ENCODE measurements at regions not wholly inside any gene's neighbourhood (a gene's known extent, or its start where the extent isn't known, plus 50 kb on each side); places are given as distances from the start of the nearest gene placed in this dataset.

DNA sequence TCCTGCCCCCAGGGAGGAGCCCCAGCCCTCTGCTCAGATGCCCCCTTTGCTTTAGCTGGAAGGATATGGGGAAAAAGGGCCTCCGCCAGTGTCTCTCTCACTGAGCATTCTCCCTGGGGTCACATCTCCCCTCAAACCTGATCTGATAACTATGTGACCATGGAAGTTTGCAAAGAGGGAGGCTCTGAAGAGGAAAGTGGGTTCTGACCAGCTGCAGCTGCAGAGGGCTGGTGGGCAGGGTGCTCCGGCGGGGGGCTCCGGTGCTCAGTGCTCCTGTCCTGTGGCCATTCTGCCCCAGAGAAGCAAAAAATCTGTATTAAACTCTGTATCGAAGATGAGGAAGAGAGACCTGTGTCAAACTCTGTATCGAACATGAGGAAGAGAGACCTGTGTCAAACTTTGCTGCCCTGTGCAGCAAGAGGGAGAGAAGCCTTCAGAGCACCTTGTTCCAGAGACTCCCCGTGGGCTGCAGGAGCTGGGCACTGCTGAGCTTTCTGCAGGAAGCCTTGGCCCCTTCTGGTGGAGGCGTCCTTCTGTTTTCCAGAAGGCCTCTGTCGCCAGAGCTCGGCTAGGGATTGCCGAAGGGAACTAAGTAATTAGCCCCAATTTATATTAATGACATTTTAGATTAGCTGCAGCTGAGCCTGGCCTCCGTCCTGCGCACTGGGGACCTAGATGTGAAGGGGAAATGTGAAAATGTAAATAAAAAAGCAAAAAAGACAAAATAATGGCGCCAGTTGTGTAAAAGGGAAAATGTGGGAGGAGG lies 186.2 kb upstream of the C1orf174 start:
- DNase-seq = no peak
- Histone ChIP-seq H3K36me3 (no peaks in the 10 kb centered on the region), H3K27me3 (peaks cover 21% of the 10 kb centered on the region), H3K4me3 (no peak overlapping the region), H3K4me1 (no peaks in the 10 kb centered on the region), H3K27ac (no peak overlapping the region), H3K9me3 (replicated peaks) (no peaks in the 10 kb centered on the region)

- H3K9me3 ChIP-seq (replicated peaks) = no peaks in the 10 kb centered on the region
- H3K36me3 ChIP-seq = no peaks in the 10 kb centered on the region
- no peak for DNase-seq
- no peak overlapping the region for H3K4me3 ChIP-seq
- H3K4me1 ChIP-seq = no peaks in the 10 kb centered on the region
- H3K27me3 ChIP-seq = peaks cover 21% of the 10 kb centered on the region
- no peak overlapping the region for H3K27ac ChIP-seq
Observed at GRCh38 chr1:4086921-4087320, 186.8 kb upstream of the C1orf174 start.

DNA sequence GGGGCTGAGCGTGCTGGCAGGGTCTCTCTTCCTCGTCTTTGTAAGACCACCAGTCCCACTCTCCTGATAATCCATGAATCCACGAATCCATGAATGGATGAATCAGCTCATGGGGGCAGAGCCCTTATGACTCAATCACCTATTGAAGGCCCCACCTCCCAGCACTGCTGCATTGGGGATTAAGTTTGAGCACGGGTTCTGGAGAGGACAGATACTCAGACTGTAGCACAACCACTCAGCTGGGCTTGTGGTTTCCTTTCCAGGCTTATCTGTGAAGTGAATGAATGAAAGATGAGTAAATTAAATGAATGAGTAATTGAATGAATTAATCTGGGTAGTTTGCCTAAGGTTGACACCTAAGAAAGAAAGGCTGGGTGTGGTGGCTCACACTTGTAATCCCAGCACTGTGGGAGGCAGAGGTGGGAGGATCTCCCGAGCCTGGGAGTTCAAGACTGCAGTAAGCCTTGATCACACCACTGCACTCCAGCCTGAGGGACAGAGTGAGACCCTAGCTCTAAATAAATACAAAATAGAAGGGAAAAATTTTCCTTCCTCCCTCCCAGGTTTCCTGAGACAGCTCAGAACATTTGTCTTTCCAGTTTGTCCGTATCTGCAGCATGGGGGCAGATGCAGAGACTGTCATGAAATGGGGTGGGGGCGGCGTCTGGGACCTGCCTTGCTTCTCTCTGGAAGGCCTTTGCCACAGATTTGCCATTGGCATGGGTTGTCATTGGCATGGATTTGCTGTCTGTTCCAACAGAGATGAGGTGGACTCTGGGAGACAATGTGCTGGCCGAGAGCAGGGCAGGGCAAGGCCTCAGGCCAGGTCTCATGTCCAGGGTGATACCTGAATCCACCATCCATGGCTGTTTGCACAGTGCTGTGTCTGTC lies 187.7 kb upstream of the C1orf174 start:
- H3K4me1 ChIP-seq = no peaks in the 10 kb centered on the region
- no peak overlapping the region for H3K4me3 ChIP-seq
- DNase-seq = no peak
- H3K27me3 ChIP-seq = peaks cover 15% of the 10 kb centered on the region
- H3K9me3 ChIP-seq (replicated peaks) = no peaks in the 10 kb centered on the region
- H3K27ac ChIP-seq = no peak overlapping the region
- no peaks in the 10 kb centered on the region for H3K36me3 ChIP-seq

- no peaks in the 10 kb centered on the region for H3K9me3 ChIP-seq (replicated peaks)
Observed at GRCh38 chr1:4088676-4089075, 188.6 kb upstream of the C1orf174 start.

DNA sequence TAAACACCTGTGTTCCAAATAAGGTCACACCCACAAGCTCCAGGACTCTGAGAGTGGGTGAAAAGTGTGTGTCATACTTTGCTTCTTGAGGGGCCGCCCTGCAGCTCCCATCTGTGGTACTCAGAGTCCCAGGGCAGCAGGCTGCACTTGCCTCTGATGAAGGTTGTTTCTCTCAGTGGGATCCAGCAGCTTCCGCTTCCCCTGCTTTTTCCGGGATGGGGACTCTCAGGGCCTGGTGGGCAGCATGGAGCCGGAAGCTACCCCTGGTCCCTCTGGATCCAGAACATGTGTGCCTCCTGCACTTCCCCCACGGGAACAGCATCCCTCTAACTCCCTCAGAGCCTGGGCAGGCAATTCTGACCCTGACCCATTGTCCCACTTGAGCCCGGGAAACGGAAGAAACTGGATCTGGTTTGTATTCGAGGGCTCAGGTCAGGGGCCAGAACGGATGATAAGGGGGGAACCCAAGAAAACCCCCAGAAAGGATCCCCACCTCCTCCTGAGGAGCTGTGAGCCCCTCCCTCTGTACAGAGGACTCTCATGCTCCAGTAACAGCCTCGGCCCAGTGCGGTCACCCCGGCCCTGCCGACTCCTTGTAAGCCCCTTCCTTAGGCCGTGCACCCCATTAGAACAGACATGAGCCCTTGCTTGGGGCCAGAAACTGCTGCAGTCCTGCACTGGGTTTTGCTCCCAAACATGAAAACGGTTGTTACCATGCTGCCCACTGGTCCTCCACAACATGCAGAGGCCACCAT lies 189.5 kb upstream of the C1orf174 start:
- DNase-seq = no peak
- Histone ChIP-seq H3K4me3 (no peak overlapping the region), H3K9me3 (replicated peaks) (no peaks in the 10 kb centered on the region), H3K27me3 (peaks cover 15% of the 10 kb centered on the region), H3K27ac (no peak overlapping the region), H3K4me1 (no peaks in the 10 kb centered on the region), H3K36me3 (no peaks in the 10 kb centered on the region)

More at GRCh38 chr1:4088676-4089075, 188.6 kb upstream of the C1orf174 start:
- no peak for DNase-seq
- H3K27me3 ChIP-seq = peaks cover 15% of the 10 kb centered on the region
- no peak overlapping the region for H3K4me3 ChIP-seq
- no peaks in the 10 kb centered on the region for H3K4me1 ChIP-seq
- H3K27ac ChIP-seq = no peak overlapping the region
- no peaks in the 10 kb centered on the region for H3K36me3 ChIP-seq

- no peaks in the 10 kb centered on the region for H3K9me3 ChIP-seq (replicated peaks)
- H3K4me1 ChIP-seq = no peaks in the 10 kb centered on the region
- no peak for DNase-seq
Observed at GRCh38 chr1:4090556-4090955, 190.5 kb upstream of the C1orf174 start.

DNA sequence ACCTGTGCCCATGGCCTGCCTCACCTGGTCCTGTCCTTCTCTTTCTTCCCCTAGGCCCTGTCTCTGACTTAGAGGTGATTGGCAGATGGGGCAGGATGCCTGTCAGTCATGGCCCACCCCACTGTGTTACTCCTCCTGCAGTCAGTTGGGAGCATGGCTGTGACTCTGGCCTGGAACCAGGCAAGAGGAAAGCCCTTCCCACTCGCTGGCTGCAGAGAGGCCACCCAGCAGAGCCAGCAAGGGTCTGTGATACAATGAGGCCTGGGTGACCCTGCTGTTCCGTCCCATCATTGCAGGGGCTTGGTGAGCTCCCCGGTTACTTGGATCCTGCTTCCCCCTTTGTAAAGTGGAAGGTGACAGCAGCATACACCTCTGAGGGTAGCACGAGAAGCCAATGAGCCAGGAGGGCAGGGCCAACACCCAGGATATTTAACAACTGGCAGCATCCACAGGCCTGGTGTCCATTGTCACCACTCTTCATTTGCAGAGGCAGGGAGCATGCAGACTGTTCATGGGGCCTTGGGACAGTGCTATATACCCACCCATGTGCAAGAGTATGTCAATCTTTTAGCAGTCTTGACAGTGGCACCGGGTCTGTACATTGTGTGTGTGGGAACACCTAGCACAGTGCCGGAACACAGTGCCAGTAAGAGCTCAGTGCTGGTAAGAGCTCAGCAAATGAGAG lies 191.0 kb upstream of the C1orf174 start:
- H3K9me3 ChIP-seq (replicated peaks) = no peaks in the 10 kb centered on the region
- H3K27ac ChIP-seq = no peak overlapping the region
- H3K4me1 ChIP-seq = no peaks in the 10 kb centered on the region
- H3K4me3 ChIP-seq = no peak overlapping the region
- H3K36me3 ChIP-seq = no peaks in the 10 kb centered on the region
- no peak for DNase-seq
- H3K27me3 ChIP-seq = peaks cover 15% of the 10 kb centered on the region

More at GRCh38 chr1:4090556-4090955, 190.5 kb upstream of the C1orf174 start:
- H3K27me3 ChIP-seq = peaks cover 15% of the 10 kb centered on the region
- H3K27ac ChIP-seq = no peak overlapping the region
- no peaks in the 10 kb centered on the region for H3K36me3 ChIP-seq
- no peak overlapping the region for H3K4me3 ChIP-seq

DNA sequence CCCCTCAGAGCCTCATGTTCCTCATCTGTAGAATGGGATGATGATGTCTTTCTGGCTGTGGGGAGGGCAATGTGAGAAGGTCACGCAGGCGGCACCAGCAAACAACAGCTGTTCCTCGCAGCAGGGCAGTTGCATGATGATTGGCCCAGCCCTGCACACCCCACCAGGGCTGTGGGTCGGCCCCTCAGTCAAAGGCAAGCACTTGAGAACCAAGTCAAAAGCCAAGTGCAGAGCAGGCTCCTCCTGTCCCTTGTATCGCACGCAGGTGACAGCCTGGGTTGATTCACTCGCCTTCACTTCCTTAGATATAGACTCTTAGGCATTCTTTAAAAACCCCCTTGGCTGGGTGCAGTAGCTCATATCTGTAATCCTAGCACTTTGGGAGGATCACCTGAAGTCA lies 191.9 kb upstream of the C1orf174 start:
- Histone ChIP-seq H3K27me3 (peaks cover 15% of the 10 kb centered on the region), H3K4me3 (no peak overlapping the region), H3K27ac (no peak overlapping the region), H3K9me3 (replicated peaks) (no peaks in the 10 kb centered on the region), H3K4me1 (no peaks in the 10 kb centered on the region), H3K36me3 (no peaks in the 10 kb centered on the region)
- no peak for DNase-seq

DNA sequence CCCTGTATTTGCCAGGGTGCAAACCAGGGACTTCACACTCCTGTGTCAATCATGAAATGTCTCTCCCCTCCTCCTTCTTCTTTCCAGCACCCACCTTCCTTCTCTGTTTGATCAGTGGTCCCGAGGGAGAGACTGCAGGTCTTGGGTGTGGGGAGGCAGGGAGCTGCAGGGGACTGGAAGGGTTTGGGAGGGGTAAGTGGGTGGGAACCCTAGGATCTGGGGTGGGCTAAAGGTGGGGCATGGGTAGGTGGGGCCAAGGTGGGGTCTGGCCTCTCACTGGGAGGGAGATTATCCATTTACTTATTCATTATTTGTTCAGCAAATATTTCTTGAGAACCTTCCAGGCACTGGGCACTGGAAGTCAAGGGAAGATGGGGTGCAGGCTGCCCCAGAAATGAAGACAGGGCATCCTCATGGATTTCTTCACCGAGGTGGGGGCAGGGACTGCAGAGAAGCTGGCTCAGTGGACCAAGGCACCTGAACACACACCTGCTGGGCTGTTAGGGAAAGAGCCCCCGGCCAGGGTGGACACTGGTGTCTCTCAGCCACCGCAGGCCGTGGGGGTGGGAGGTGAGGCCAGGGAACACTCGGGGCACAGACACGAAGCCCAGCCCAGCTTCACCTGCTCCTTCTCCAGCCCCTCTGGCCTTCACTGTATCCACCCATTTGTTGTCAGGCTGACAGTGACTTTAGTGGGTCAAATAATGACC lies 193.9 kb upstream of the C1orf174 start:
- H3K27ac ChIP-seq = no peak overlapping the region
- H3K4me3 ChIP-seq = no peak overlapping the region
- no peaks in the 10 kb centered on the region for H3K36me3 ChIP-seq
- H3K9me3 ChIP-seq (replicated peaks) = no peaks in the 10 kb centered on the region
- DNase-seq = no peak
- peaks cover 8% of the 10 kb centered on the region; the same call in 1 of the 2 replicates for H3K27me3 ChIP-seq
- H3K4me1 ChIP-seq = no peaks in the 10 kb centered on the region

GRCh38 chr1:4095433-4095971 lies 195.4 kb upstream of the C1orf174 start:
- no peaks in the 10 kb centered on the region for H3K27me3 ChIP-seq
- DNase-seq = no peak
- H3K4me3 ChIP-seq = no peak overlapping the region
- no peaks in the 10 kb centered on the region for H3K9me3 ChIP-seq (replicated peaks)
- H3K36me3 ChIP-seq = no peaks in the 10 kb centered on the region
- no peak overlapping the region for H3K27ac ChIP-seq
- H3K4me1 ChIP-seq = no peaks in the 10 kb centered on the region

DNA sequence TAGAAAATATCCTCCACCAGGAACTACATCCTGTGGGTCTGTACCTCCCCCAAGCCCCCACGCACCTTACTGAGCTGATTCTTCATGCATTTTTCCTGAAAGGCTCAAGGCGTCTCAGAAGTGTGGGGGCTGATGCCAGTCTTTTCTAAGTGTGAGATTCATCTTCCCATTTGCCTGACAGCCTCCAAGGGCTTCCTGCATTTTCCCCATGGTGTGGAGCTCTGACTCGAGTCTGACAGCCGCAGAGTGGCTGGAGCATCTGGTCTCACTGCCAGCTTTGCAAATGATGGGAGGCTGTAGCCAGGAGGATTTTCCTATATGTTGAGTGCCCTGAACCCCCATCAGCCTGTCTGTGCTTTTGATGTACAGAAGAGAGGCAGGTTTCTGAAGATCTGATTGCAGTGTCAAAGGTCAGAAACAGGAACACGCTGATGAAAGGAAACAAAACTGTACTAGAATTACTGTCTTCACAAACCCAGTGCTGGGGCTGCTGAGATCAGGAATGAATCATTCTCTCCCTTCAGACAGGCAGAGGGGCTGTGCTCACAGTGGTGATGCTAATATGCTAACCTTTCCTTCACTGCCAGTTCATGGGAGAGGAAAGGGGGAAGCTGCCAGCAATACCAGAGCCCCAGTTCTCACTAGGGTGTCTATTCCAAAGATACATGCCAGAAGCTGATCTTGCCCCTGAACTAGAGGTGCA lies 201.5 kb upstream of the C1orf174 start:
- Histone ChIP-seq H3K9me3 (replicated peaks) (no peaks in the 10 kb centered on the region), H3K4me3 (no peak overlapping the region), H3K27me3 (no peaks in the 10 kb centered on the region; the same call in 1 of the 2 replicates), H3K4me1 (no peaks in the 10 kb centered on the region), H3K27ac (no peak overlapping the region), H3K36me3 (no peaks in the 10 kb centered on the region)
- DNase-seq = no peak

DNA sequence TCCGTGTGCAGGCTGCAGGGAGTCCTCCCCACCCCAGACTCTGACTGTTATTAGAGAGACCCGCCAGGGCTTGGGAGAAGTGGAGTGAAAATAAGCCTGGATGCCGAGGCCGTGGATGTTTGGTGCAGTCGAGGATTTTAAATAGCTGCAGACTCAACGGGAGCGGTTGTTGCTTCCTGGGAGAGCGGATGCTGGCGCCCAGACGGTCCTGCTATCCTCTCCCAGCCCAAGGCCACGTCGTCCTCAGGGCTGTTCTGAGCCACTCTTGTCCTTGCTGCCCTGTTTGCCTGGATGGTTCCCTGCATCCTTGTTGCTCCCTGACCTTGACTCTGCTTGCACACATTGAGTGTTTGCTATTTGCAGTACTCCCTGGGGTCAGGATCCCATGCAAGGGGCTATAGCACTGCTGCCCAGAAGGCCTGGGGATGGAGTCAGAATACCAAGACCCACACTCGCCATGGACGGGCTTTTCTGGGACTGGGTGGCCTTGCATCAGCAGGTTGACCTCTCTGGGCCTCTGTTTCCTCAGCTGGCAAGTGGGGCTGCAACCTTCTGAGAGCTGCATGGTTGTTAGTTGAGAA lies 205.3 kb upstream of the C1orf174 start:
- Histone ChIP-seq H3K4me1 (peaks cover 4% of the 10 kb centered on the region; the same call in 1 of the 2 replicates), H3K27ac (no peak overlapping the region), H3K9me3 (replicated peaks) (no peaks in the 10 kb centered on the region), H3K27me3 (peaks cover 19% of the 10 kb centered on the region), H3K4me3 (no peak overlapping the region), H3K36me3 (no peaks in the 10 kb centered on the region)
- DNase-seq = no peak

DNA sequence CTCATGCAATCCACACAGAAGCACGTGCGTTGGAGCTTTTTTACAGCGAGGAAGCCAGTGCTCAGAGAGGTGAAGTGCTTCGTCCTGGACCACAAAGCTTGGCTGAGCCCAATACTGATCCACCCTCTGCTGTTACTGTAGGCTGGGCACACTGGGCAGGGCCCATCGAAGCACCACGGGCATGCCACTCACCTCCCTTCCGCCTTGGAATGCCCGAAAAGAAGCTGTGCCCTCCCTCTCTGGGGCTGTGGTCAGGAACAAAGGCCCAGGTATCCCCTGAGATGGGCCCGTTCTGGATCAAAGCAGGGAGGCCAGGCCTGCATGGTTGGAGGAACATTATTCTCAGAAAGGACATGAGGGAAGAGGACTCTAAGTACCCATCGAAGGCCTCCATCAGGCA lies 206.7 kb upstream of the C1orf174 start:
- H3K36me3 ChIP-seq = no peaks in the 10 kb centered on the region
- no peak overlapping the region for H3K27ac ChIP-seq
- H3K4me3 ChIP-seq = no peak overlapping the region
- DNase-seq = no peak
- H3K27me3 ChIP-seq = peaks cover 20% of the 10 kb centered on the region
- H3K4me1 ChIP-seq = peaks cover 4% of the 10 kb centered on the region; the same call in 1 of the 2 replicates
- H3K9me3 ChIP-seq (replicated peaks) = no peaks in the 10 kb centered on the region

Measured in SJCRH30 (cell line).